ENCODE measurements at regions not wholly inside any gene's neighbourhood (a gene's known extent, or its start where the extent isn't known, plus 50 kb on each side); places are given as distances from the start of the nearest gene placed in this dataset.

DNA sequence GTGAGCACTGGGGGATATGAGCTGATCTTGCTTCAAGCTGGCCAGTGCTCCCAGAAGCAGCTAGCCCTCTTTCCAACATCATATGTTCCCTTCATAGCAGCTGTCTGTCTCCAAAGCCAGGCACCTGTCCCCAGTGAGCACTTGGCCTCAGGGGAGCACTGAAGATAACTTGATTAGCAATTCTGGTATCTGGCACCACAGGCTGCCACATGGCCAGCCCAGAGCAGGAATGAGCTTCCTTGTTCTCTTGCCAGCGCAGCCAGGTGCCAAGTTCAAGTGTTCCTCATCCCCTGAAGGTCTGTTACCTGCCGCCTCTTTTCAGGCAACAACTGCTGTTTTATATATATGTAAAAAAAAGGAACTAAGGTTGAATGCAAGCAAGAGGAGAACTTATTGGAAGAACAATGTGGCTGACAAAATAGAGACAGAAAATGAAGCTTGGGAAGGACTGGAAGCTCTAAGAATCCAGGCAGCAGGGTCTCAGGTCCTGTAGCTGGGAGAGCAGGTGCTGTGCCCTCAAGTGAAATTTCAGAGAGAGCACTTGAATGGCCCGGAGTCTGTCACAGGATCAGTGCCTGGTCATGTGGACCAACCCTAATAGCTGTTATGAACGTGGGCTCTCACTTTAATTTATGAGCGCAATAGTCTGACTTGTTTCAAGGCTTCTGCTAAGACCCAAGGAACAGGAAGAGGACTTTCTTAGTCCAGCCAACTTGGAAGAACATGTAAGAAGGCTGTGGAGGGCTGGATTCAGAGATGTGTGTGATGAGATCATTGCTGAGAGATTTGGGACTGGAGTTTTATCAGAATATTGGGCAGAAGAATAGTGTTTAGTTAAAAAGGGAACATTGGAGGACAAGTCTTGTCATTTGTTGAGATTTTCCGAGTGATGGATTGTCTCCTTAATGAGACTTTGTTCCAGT, 267.2 kb downstream of the GLRX3 start:
- DNase-seq (ENCODE audit: low read depth), result no peak

DNA sequence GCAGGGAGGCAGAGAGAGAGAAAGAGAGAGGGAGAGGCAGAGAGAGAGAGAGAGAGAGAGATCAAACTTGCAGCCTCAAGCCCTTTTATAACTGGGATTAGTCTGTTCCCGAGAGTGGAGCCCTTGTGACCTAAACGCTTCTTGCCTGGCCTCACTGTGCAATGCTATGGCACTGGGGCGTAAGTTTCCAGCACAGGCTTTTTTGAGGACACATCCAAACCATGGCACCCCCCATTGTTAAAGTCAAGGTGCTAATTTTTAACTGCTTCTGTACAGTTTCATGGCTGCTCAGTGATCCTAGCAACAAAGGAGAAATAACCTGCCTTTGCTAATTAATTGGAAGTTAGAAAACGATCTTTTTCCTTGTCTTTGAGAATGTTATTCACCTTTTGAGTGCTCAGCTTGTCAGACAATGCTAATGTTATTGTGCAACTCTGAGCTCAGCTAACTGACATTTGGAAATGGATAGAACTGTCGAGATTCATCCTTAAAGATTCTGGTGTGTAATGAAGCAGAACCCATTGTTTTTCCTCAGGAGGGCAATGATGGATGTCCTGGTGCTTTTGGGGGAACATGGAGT, 268.4 kb downstream of the GLRX3 start:
- no peak for DNase-seq (ENCODE audit: low read depth)

DNA sequence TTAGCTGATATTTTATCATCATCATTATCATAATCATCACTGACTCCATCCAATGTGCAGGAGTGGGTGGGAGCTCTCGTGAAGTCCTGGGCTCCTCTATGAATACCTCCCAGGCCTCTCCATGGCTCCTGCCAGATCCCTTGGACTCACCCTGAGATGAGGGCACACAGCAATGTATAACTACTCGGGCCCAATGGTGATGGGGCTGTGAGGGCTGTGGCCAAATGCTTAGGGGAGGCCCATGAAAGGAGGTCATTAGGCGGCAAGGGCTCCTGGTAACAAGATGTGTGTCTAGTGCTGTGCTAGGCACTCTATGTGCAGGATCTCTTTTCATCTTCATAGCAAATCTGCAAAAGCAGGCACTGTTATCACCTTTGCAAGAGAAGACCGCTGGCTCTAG, 270.9 kb downstream of the GLRX3 start:
- DNase-seq (ENCODE audit: low read depth), result no peak

DNA sequence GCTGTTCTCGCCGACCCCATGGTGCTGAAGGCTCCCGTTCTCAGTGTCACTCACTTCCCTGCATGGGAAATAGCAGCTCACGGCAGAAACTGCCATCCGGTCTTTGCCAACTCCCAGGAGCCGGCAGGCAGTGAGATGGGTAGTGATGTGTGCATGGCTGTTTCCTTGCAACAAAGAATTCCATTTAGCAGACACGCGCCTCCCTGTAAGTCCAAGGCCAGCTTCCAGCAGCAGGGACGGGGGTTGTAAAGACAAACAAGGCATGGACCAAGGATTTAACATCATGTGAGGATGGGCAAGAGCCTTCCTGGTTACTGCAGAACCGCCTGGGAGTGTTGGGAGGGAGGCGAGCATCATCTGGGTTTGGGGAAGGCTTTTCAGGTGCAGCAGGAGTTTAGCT, 273.1 kb downstream of the GLRX3 start:
- DNase-seq (ENCODE audit: low read depth), result no peak

DNA sequence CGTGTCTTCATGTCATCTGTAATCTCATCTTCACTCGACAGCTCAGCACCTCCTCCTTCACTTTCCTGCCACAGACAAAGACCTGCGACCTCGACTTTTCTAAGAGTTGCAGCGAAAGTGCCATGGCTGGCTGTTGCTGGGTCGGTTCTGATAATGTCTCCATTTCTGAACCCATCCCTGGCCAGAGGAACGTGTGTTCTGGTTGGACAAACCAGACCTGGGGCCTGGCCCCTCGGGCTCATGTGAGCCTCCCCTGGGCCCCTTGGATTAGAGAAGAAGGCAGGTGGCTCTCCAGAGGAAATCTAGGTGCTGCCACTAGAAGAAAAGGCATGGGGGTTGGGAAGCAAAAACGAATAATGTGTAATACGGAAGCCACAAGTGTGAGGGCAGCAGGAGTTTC, 273.7 kb downstream of the GLRX3 start:
- no peak for DNase-seq (ENCODE audit: low read depth)

DNA sequence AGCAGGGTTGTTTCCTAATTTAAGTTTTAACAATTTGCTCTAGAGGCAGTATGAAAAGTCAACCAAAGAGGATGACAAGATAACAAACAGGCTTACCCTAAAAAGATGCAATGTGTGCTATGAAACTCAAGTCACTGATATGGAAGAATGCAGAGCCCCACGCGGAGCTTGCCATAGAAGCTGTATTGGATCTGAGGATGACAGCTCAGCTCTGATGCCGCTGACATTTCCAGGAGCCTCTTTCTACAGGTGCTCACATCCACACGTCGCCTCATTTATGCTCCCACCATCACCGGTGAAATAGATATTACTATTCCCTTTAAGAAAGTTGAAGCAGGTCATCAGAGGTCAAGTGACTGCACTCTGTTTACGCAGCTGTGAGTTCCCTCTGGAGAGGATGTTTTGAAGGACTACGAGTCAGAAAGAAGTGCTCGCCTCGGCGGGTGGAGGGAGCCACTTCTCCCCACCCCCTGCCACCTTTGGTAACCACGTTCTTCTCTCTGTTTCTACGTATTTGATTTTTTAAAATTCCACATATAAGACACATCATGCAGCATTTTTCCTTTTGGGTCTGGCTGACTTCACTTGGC, 275.4 kb downstream of the GLRX3 start:
- no peak for DNase-seq (ENCODE audit: low read depth)

DNA sequence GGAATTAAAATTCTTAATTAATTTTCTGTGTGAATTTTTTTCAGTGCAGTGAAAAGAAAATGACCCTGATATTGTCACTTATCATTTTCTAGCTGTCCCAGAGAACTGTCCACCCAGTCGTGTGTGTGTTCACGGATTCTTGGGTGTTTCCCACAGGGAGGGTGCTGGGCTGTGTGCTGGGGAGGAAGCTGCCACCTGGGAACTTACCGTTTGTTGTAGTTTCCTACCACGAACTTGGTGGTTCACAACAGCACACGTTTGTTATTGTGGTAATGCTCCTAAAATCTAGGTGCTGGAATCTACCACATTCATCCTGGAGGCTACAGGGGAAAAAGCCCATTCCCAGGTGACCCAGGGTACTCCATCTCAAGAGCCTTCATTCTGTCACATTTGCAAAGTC, 276.1 kb downstream of the GLRX3 start:
- DNase-seq (ENCODE audit: low read depth), result no peak

DNA sequence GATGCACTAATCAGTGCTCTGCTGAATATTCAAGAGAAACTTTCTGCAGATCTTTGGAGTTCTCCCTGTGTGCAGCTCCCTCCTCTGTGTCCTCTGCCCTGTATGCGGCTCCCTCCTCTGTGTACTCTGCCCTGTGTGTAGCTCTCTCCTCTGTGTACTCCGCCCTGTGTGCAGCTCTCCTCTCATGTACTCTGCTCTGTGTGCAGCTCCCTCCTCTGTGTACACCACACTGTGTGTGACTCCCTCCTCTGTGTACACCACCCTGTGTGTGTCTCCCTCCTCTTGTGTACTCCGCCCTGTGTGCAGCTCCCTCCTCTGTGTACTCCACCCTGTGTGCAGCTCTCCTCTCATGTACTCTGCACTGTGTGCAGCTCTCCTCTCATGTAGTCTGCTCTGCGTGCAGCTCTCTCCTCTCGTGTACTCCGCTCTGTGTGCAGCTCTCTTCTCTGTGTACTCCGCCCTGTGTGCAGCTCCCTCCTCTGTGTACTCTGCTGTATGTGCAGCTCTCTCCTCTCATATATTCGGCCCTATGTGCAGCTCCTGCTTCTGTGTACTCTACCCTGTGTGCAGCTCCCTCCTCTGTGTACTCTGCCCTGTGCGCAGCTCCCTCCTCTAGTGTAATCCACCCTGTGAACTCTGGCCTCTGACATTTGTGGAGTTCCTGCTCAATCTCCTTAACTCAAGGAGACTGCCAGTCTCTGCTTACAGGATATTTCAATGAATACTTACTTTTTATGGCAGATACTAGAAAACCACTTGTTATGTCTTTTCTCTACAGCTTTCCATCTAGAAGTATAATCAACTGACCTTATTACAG, 280.4 kb downstream of the GLRX3 start:
- DNase-seq (ENCODE audit: low read depth), result no peak

DNA sequence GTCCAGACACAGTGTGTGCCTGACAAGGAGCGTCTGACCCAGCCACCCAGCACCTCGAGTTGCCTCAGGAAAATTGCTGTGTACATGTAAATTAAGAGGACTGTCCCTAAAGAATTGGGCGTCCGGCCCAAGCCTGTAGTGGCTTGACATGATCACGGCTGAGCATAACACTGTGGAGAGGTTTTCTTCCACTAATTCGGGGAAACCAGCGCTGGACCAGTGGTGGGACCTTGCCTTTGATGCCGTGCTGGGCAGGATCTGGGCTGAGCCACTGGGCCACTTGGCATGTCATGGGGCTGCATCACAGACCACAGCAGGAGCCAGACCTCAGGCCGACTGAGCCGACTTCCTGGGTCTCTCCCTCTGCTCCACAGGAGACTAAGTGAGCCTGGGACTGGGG, 282.5 kb downstream of the GLRX3 start:
- DNase-seq (ENCODE audit: low read depth), result no peak

DNA sequence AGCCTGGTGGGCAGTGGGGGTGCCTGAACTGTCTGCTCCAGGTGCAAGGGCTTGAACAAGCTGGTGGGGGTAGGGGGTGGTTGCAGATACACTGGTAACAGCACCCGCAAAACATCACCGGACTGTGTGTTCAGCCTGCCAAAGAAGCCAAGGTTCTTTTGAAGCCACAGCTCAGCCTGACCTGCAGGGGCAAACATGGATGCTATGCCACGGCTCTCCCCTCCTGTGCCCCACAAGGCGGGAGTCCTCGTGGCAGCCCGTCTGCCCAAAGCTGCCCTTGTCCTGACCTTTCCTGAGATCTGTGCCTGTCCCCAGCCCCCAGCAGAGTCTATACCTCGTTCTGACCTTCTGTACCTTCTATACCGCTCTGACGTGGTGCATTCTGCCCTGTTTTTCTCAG, 285.7 kb downstream of the GLRX3 start:
- DNase-seq (ENCODE audit: low read depth), result no peak

DNA sequence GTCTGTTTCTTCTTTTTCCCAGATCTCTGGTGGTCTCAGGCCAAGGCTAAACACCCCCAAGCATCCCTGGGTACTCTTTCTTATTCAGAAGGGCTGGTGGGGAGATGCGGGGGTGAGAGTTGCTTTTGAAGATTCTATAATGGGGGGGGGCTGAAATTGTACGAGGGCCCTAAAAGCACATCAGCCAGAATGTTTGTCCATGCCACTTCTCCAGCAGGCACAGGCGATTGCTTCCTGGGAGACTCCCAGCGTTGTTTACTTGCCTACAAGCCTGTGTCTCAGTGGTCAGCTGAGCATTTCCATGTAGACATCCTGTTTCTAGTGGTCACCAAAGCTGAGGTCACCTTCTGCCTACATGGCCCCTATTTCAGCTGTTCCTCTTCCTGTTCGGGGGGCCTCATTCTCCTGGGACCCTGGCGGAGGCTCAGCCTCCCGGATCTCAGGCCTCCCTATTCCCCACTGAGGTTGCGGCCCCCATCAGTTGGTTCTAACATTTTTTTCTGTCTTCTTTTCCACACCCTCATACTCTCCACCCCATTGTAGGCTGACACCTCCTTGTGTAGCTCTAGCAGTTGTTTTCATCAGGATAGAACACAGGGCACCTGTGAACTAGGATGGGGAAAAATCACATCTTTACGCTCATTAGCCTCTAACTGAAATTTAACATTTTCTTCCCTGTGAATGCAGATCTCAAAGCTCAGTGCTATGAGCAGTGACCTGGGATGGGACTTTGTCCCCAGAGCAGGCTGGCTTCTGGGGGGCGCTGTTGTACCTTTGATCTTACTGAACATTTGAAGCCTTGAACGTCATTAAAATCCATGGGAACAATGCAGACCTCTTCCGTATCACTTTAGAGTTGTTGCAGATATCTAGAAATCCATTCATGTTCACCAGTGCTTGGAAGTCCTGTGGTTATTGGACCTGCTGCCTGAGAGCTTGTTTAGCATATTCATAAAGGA, 286.5 kb downstream of the GLRX3 start:
- no peak for DNase-seq (ENCODE audit: low read depth)

DNA sequence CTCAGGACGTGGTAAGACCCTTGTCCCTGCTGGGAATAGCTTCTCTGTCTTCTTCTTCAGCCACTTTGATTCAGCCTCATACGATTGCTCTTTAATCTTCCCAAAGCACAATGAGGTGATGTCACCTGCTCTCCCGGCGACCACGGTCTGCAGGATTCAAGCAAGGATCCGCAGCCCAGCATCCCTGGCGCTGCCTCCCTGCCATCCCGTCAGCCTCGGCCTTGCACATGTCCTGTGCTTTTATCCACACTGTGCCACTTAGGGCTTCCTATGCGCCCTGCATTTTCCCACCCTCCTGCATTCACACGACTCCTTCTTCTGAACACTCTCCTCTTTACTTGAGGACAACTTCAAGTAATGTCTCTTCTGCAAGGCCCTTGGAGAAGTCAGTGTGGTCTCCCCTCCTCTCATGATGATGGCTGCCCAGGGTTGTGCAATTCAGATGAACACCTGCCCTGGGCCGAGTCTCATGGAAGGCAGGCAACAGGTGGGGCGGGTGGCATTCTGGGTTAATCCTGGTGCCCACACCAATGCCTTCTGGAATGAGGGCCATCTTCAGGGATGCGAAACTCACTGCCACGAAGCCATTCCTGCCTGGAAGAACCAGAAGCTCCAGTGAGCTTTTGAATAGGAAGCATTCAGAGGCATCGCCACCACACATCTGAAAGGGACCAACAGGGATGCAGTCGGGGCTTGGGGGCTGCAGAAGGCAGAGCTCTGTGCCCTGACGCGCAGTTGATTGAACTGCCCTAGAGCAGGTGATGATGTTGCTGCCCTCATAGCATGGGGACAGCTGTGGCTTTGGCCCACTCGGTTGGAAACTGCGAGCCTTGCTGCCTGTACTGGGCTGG, 287.5 kb downstream of the GLRX3 start:
- no peak for DNase-seq (ENCODE audit: low read depth)

DNA sequence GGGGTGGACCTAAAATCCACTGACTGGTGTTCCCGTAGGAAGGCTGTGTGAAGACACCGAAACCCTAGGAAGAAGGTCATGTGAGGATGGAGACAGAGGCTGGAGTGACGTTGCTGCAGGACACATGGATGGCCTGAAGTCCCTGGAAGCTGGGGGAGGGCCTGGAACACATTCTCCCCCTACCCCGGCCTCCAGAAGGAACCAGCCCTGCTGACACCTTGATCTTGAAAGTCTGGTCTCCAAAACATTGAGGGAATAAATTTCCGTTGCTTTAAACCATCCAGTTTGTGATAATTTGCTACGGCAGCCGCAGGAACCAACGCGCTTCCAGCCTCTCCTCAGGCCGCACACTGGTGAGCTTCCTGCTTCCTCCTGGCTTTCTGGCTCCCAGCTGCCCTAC, 288.2 kb downstream of the GLRX3 start:
- no peak for DNase-seq (ENCODE audit: low read depth)

DNA sequence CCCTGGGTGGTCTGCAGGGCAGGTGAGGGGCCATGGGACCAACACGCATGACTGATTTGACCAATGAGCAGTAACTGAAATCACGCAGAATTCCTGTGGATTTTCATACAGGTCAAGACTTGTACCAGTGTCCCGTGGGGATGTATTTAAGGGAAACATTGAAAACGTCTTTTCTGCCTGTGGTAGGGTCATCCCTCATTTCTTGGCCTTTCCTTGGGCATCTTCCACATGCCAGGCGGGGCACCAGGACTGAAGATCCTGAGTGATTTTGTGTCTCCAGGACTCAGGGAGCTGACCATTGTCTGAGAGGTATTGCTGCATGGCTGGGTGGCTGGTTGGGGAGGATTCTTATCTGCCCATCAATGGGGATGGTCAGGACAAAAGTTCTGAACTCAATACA, 289.0 kb downstream of the GLRX3 start:
- DNase-seq (ENCODE audit: low read depth), result no peak

DNA sequence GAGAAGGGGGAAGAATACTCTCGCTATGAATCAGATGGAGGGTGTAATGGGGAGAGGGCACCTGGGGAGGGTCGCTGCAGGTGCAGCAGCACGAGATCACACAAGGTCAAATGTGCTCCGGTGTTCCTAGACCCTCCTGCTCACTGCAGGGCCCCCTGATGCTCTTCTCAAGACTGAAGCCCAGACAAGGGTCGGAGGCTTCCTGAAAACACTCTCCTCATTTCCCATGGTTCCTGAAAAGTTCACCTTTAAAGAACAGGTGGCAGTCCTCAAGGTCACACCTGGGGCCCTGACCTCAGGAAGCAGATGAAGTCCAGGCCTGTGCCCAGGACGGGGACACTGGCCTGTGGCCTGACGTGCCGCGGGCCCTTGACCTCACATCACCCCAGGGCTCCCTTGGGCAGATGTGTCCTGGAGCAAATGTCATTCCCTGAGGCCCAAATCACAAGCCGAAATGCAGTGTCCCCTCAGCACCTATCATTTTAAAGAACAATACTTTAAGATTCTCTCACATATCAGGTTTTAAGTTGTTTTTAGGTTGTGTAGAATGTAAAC, 289.8 kb downstream of the GLRX3 start:
- DNase-seq (ENCODE audit: low read depth), result no peak

DNA sequence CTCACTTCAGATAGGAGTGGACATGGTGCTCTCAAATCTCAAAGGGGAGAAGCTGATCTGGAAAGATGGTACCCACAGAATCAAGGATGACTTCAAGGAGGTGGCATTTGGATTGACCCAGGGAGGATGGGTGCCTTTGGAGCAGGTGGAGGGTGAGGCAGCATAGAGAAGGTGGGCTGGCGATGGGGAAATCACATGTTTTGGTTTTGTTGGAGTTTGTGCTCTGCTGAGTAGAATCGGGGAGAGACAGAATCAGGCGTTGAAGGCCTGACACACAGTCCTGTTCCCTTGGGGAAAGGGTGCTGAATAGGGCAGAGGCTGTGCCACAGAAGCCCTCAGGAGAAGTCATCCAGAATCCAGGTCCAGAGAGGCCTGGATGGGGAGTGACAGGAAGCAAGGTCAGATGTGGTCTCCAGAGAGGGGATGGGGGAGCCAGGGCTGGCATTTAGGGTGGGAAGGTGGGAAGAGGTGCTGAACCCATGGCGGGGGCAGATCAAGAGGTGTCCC, 291.1 kb downstream of the GLRX3 start:
- DNase-seq (ENCODE audit: low read depth), result no peak

DNA sequence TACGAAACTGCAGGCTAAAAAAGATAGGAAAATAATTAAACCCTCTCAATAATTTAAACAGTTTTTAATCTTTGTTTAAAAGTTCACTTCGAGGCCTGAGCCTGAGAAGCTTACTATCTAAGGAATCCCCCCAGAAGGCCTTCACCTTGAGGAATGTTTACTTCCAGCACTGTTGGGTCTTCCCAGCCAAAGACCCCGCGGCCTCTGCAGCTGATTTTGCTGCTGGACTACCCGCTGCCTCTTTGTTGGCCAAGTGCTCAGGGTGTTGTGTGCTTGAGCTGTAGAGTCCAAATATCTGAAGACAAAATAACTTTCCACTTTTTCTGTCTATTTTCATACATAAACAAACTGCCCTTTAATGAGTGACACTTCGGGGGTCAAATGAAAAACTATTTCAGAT, 292.7 kb downstream of the GLRX3 start:
- DNase-seq (ENCODE audit: low read depth), result no peak

DNA sequence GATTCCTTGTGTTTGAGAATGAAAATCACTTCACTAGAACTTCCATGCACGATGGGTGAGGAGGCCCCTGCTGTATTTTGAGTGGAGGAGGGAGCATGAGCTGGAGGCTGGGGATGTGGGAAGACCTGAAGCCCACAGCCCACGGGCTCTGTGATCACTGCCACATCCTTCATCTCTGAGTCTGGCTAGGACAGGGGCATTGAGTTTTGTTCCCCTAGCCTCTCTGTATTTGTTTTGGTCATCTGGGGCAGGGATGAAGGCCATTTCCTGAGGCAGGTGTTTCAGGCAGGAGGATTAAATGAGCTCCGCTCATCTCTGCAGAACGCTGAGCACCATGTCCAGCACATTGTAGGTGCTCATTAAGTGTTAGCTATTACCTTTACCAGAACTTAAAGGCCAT, 293.6 kb downstream of the GLRX3 start:
- no peak for DNase-seq (ENCODE audit: low read depth)

DNA sequence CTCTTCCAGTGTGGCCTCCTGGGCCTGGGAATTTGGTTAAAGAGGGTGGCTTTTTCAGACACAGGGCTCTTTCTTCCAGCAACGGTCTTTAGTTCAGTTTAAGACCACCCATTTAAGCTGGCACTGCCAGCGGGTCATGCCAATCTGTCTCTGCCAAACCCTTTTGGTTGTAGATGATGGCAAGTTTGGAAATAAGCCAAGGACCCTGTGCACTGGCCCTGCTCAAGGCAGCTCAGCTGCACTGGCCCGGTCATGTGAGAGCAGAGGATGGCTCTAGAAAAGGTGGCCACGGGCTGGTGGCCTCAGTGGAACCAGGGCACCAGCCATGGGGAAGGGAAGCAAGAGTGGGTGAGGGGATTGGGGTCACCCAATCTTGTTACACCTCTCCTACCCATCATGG, 294.1 kb downstream of the GLRX3 start:
- DNase-seq (ENCODE audit: low read depth), result no peak
